ENCODE measurements at regions not wholly inside any gene's neighbourhood (a gene's known extent, or its start where the extent isn't known, plus 50 kb on each side); places are given as distances from the start of the nearest gene placed in this dataset.
A peak's percentile ranks its signal among the peaks of the same experiment; 100 is the strongest.

GRCh38 chr6:90701926-90702325, 115.1 kb upstream of the MAP3K7 start:
- Histone ChIP-seq H3K9me3 (ENCODE audit: control insufficient read depth, insufficient read depth, low read length) (no peaks in the 10 kb centered on the region), H3K4me1 (ENCODE audit: control insufficient read depth, insufficient read depth, low read length) (no peaks in the 10 kb centered on the region), H3K36me3 (ENCODE audit: control insufficient read depth, insufficient read depth, low read length) (no peaks in the 10 kb centered on the region), H3K4me3 (ENCODE audit: low read depth, low read length) (no peak overlapping the region), H3K27ac (ENCODE audit: low read depth, low read length) (no peak overlapping the region), H3K27me3 (ENCODE audit: control insufficient read depth, insufficient read depth, low read length) (no peaks in the 10 kb centered on the region)
- WGBS (ENCODE audit: insufficient coverage) = no CpG with 5 or more reads among the region's 1 CpG
- DNase-seq (ENCODE audit: low read depth in 4 of 6, low spot score in 6 of 6) = peak in 1 of 6 donors; percentile 60

- Histone ChIP-seq H3K36me3 (ENCODE audit: control insufficient read depth, insufficient read depth, low read length) (no peaks in the 10 kb centered on the region), H3K4me1 (ENCODE audit: control insufficient read depth, insufficient read depth, low read length) (no peaks in the 10 kb centered on the region), H3K9me3 (ENCODE audit: control insufficient read depth, insufficient read depth, low read length) (no peaks in the 10 kb centered on the region), H3K27ac (ENCODE audit: low read depth, low read length) (no peak overlapping the region), H3K4me3 (ENCODE audit: low read depth, low read length) (no peak overlapping the region), H3K27me3 (ENCODE audit: control insufficient read depth, insufficient read depth, low read length) (no peaks in the 10 kb centered on the region)
- no peak for DNase-seq (ENCODE audit: low read depth in 4 of 6, low spot score in 6 of 6)
- WGBS (ENCODE audit: insufficient coverage) = 67% methylated on average over 7 of the region's 7 CpGs
These were observed 114.4 kb upstream of the MAP3K7 start for GRCh38 chr6:90701146-90701781.

DNA sequence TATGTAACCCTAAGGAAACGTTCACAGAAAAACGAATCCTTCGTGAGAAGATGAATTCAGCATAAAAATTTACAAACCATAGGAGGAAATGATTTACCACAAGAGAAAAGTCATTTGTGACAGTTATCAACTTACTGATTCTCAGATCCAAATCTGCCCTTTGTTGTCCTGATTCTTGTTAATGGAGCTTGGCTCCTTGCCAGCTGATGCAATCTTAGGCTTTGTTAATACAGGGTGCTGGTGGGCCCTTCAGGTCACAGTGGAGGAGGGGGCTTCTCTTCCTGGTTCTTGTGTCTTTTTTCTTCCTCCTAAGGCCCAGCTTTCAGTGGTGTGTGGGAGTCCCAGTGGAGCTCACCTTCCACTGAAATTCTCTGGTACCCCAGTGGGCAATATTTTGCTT, 108.4 kb upstream of the MAP3K7 start:
- WGBS (ENCODE audit: insufficient coverage) = no CpG with 5 or more reads among the region's 3 CpGs
- Histone ChIP-seq H3K27ac (ENCODE audit: low read depth, low read length) (no peak overlapping the region), H3K9me3 (ENCODE audit: control insufficient read depth, insufficient read depth, low read length) (no peaks in the 10 kb centered on the region), H3K36me3 (ENCODE audit: control insufficient read depth, insufficient read depth, low read length) (no peaks in the 10 kb centered on the region), H3K4me1 (ENCODE audit: control insufficient read depth, insufficient read depth, low read length) (no peaks in the 10 kb centered on the region), H3K27me3 (ENCODE audit: control insufficient read depth, insufficient read depth, low read length) (no peaks in the 10 kb centered on the region), H3K4me3 (ENCODE audit: low read depth, low read length) (no peak overlapping the region)
- DNase-seq (ENCODE audit: low read depth in 4 of 6, low spot score in 6 of 6) = no peak

- Histone ChIP-seq H3K9me3 (ENCODE audit: control insufficient read depth, insufficient read depth, low read length) (no peaks in the 10 kb centered on the region), H3K27me3 (ENCODE audit: control insufficient read depth, insufficient read depth, low read length) (no peaks in the 10 kb centered on the region), H3K4me1 (ENCODE audit: control insufficient read depth, insufficient read depth, low read length) (no peaks in the 10 kb centered on the region), H3K4me3 (ENCODE audit: low read depth, low read length) (no peak overlapping the region), H3K36me3 (ENCODE audit: control insufficient read depth, insufficient read depth, low read length) (no peaks in the 10 kb centered on the region), H3K27ac (ENCODE audit: low read depth, low read length) (no peak overlapping the region)
- no peak for DNase-seq (ENCODE audit: low read depth in 4 of 6, low spot score in 6 of 6)
- 86% methylated on average over 1 of the region's 2 CpGs for WGBS (ENCODE audit: insufficient coverage)
These were observed 107.9 kb upstream of the MAP3K7 start for GRCh38 chr6:90694802-90695201.

- Histone ChIP-seq H3K27me3 (ENCODE audit: control insufficient read depth, insufficient read depth, low read length) (no peaks in the 10 kb centered on the region), H3K4me1 (ENCODE audit: control insufficient read depth, insufficient read depth, low read length) (no peaks in the 10 kb centered on the region), H3K36me3 (ENCODE audit: control insufficient read depth, insufficient read depth, low read length) (no peaks in the 10 kb centered on the region), H3K4me3 (ENCODE audit: low read depth, low read length) (no peak overlapping the region), H3K9me3 (ENCODE audit: control insufficient read depth, insufficient read depth, low read length) (no peaks in the 10 kb centered on the region), H3K27ac (ENCODE audit: low read depth, low read length) (no peak overlapping the region)
- no peak for DNase-seq (ENCODE audit: low read depth in 4 of 6, low spot score in 6 of 6)
- WGBS (ENCODE audit: insufficient coverage) = 57% methylated on average over 1 of the region's 1 CpG
These were observed 105.0 kb upstream of the MAP3K7 start for GRCh38 chr6:90691823-90692222.

GRCh38 chr6:90689172-90689571, 102.3 kb upstream of the MAP3K7 start:
- H3K4me3 ChIP-seq (ENCODE audit: low read depth, low read length) = no peak overlapping the region
- no peaks in the 10 kb centered on the region for H3K9me3 ChIP-seq (ENCODE audit: control insufficient read depth, insufficient read depth, low read length)
- no peaks in the 10 kb centered on the region for H3K4me1 ChIP-seq (ENCODE audit: control insufficient read depth, insufficient read depth, low read length)
- no peaks in the 10 kb centered on the region for H3K36me3 ChIP-seq (ENCODE audit: control insufficient read depth, insufficient read depth, low read length)
- no peak for DNase-seq (ENCODE audit: low read depth in 4 of 6, low spot score in 6 of 6)
- no peak overlapping the region for H3K27ac ChIP-seq (ENCODE audit: low read depth, low read length)
- H3K27me3 ChIP-seq (ENCODE audit: control insufficient read depth, insufficient read depth, low read length) = no peaks in the 10 kb centered on the region

DNA sequence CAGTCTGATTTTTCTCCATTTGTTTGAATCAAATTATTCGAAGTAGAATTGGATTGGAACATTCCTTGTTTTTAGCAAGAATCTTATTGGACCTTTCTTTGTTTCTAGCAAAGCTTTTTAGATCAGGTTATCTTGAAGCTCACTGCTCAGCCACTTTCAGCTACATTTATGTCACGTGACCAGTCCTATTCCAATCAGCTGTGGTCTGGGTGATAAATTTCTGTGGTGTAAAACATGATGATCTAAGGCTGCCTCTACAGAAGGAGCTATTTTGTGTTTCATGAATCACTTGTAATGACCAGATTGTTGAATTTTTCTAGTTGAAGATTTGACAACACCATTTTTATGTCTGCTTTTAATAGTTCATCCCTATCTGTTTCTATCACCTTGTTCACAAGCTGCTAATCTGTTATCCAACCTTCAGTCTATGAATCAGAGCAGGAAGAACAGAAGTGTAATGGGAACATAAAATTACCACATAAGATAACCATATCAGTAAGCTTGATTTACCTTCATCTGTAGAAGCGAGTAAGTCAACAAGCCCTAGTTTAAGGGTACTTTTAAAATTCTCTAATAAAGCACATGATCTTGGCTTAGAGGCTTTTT, 101.0 kb upstream of the MAP3K7 start:
- Histone ChIP-seq H3K9me3 (ENCODE audit: control insufficient read depth, insufficient read depth, low read length) (no peaks in the 10 kb centered on the region), H3K36me3 (ENCODE audit: control insufficient read depth, insufficient read depth, low read length) (no peaks in the 10 kb centered on the region), H3K4me3 (ENCODE audit: low read depth, low read length) (no peak overlapping the region), H3K4me1 (ENCODE audit: control insufficient read depth, insufficient read depth, low read length) (no peaks in the 10 kb centered on the region), H3K27ac (ENCODE audit: low read depth, low read length) (no peak overlapping the region), H3K27me3 (ENCODE audit: control insufficient read depth, insufficient read depth, low read length) (no peaks in the 10 kb centered on the region)
- DNase-seq (ENCODE audit: low read depth in 4 of 6, low spot score in 6 of 6) = no peak
- 80% methylated on average over 1 of the region's 3 CpGs for WGBS (ENCODE audit: insufficient coverage)

- Histone ChIP-seq H3K4me3 (ENCODE audit: low read depth, low read length) (no peak overlapping the region), H3K9me3 (ENCODE audit: control insufficient read depth, insufficient read depth, low read length) (no peaks in the 10 kb centered on the region), H3K36me3 (ENCODE audit: control insufficient read depth, insufficient read depth, low read length) (no peaks in the 10 kb centered on the region), H3K4me1 (ENCODE audit: control insufficient read depth, insufficient read depth, low read length) (no peaks in the 10 kb centered on the region), H3K27me3 (ENCODE audit: control insufficient read depth, insufficient read depth, low read length) (no peaks in the 10 kb centered on the region), H3K27ac (ENCODE audit: low read depth, low read length) (no peak overlapping the region)
- WGBS (ENCODE audit: insufficient coverage) = 100% methylated on average over 1 of the region's 2 CpGs
- DNase-seq (ENCODE audit: low read depth in 4 of 6, low spot score in 6 of 6) = no peak
These were observed 95.0 kb upstream of the MAP3K7 start for GRCh38 chr6:90681863-90682262.

DNA sequence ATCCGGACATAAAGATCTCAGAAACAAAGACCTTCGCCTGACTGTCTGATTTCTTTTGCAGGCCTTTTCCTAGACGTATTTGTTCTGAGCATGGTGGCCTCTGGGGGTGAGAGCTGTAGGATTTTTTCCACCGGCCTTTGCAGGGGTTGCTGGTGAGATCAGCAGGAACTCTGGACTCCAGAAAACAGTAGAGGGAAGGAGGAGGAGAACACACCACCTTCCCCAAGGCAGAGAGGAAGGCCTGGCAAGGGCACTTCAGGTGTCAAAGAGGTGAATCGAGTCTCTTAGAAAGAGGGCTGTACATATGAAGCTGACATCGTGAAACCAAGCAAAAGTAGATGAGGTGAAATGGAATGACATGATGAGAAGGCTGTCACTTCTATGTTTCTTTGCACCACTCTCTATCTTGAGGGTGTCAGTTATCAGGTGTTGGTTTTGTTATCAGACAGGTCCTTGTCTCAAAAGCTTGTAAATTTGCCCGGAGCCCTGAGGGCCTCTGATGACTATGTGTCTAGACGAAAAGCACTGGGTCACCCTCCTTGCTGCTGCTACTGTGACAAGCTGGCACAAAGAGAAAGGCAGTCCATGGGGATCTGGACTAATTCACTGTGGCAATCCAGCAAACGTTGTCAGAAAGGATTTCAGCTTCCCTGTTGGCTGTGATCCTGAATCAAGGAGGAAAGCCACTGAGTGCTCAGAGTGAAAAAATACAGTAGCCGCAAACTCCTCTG, 91.3 kb upstream of the MAP3K7 start:
- peak in 1 of 6 donors; percentile 19 for DNase-seq (ENCODE audit: low read depth in 4 of 6, low spot score in 6 of 6)
- Histone ChIP-seq H3K4me3 (ENCODE audit: low read depth, low read length) (no peak overlapping the region), H3K9me3 (ENCODE audit: control insufficient read depth, insufficient read depth, low read length) (no peaks in the 10 kb centered on the region), H3K4me1 (ENCODE audit: control insufficient read depth, insufficient read depth, low read length) (no peaks in the 10 kb centered on the region), H3K36me3 (ENCODE audit: control insufficient read depth, insufficient read depth, low read length) (no peaks in the 10 kb centered on the region), H3K27ac (ENCODE audit: low read depth, low read length) (no peak overlapping the region), H3K27me3 (ENCODE audit: control insufficient read depth, insufficient read depth, low read length) (no peaks in the 10 kb centered on the region)
- WGBS (ENCODE audit: insufficient coverage) = 38% methylated on average over 3 of the region's 10 CpGs

GRCh38 chr6:90677440-90677839, 90.6 kb upstream of the MAP3K7 start:
- WGBS (ENCODE audit: insufficient coverage) = no CpG with 5 or more reads among the region's 4 CpGs
- Histone ChIP-seq H3K4me1 (ENCODE audit: control insufficient read depth, insufficient read depth, low read length) (no peaks in the 10 kb centered on the region), H3K36me3 (ENCODE audit: control insufficient read depth, insufficient read depth, low read length) (no peaks in the 10 kb centered on the region), H3K9me3 (ENCODE audit: control insufficient read depth, insufficient read depth, low read length) (no peaks in the 10 kb centered on the region), H3K27me3 (ENCODE audit: control insufficient read depth, insufficient read depth, low read length) (no peaks in the 10 kb centered on the region), H3K4me3 (ENCODE audit: low read depth, low read length) (no peak overlapping the region), H3K27ac (ENCODE audit: low read depth, low read length) (no peak overlapping the region)
- peak in 4 of 6 donors; percentile 26 to 94 (median 49) for DNase-seq (ENCODE audit: low read depth in 4 of 6, low spot score in 6 of 6)
